ENCODE measurements at regions not wholly inside any gene's neighbourhood (a gene's known extent, or its start where the extent isn't known, plus 50 kb on each side); places are given as distances from the start of the nearest gene placed in this dataset.

GRCh38 chr5:36360307-36360706, 58.6 kb upstream of the RANBP3L start:
- TF ChIP-seq CTCF (IDR thresholded peaks at IDR 0.05; ENCODE audit: insufficient read depth, low read length): no peak
- TF ChIP-seq POLR2AphosphoS5 (IDR thresholded peaks at IDR 0.05; ENCODE audit: low read depth): no peak
- no peak for TF ChIP-seq REST (IDR thresholded peaks at IDR 0.05; ENCODE audit: insufficient replicate concordance, low read depth)

Data from HL-60 (cell line).